H9 (cell line): ENCODE measurements at regions not wholly inside any gene's neighbourhood (a gene's known extent, or its start where the extent isn't known, plus 50 kb on each side); places are given as distances from the start of the nearest gene placed in this dataset.

Experiments
- DNase-seq: peaks from one replicate; pipeline ENCODE4 v3.0.0-alpha.2; 2017
- H2AFZ ChIP-seq: one replicate; pipeline ENCODE4 v1.6.1; 2013; ENCODE audit warnings: mild to moderate bottlenecking, low read length, control low read depth, moderate library complexity
- H2AK5ac ChIP-seq: 2 replicates; pipeline ENCODE4 v1.6.1; 2013; ENCODE audit warnings: low read length, control low read depth, mixed read lengths; ENCODE audit not compliant: insufficient read length
- H2BK120ac ChIP-seq: one replicate; pipeline ENCODE4 v1.6.1; 2013; ENCODE audit warnings: low read depth, mild to moderate bottlenecking, low read length, control low read depth, inconsistent platforms; ENCODE audit not compliant: poor library complexity, severe bottlenecking
- H2BK12ac ChIP-seq: 2 replicates; pipeline ENCODE4 v1.6.1; 2013; ENCODE audit warnings: low read length, control low read depth, mixed read lengths, low read depth; ENCODE audit not compliant: insufficient read length
- H2BK15ac ChIP-seq: 2 replicates; pipeline ENCODE4 v1.6.1; 2013; ENCODE audit warnings: low read depth, low read length, control low read depth
- H2BK20ac ChIP-seq: one replicate; pipeline ENCODE4 v1.6.1; 2013; ENCODE audit warnings: low read depth, mild to moderate bottlenecking, low read length, control low read depth, inconsistent platforms; ENCODE audit not compliant: poor library complexity, severe bottlenecking
- H2BK5ac ChIP-seq: 2 replicates; pipeline ENCODE4 v1.6.1; 2013; ENCODE audit warnings: low read length, control low read depth, mixed read lengths; ENCODE audit not compliant: insufficient read length
- H3K14ac ChIP-seq: 2 replicates; pipeline ENCODE4 v1.6.1; 2013; ENCODE audit warnings: low read length, control low read depth; ENCODE audit not compliant: insufficient read depth
- H3K18ac ChIP-seq: 2 replicates; pipeline ENCODE4 v1.6.1; 2013; ENCODE audit warnings: low read depth, mild to moderate bottlenecking, mixed read lengths, low read length, control low read depth; ENCODE audit not compliant: insufficient read length
- H3K23ac ChIP-seq: 2 replicates; pipeline ENCODE4 v1.6.1; 2013; ENCODE audit warnings: low read length, control low read depth, mixed read lengths, low read depth; ENCODE audit not compliant: insufficient read length
- H3K23me2 ChIP-seq: 2 replicates; pipeline ENCODE4 v1.6.1; 2013; ENCODE audit warnings: low read depth, mild to moderate bottlenecking, mixed read lengths, low read length, control low read depth; ENCODE audit not compliant: insufficient read length, poor library complexity, severe bottlenecking
- H3K27ac ChIP-seq: 2 replicates; pipeline ENCODE4 v1.5.1; 2013; ENCODE audit warnings: low read length, control low read depth, mixed read lengths, low read depth; ENCODE audit not compliant: insufficient read length
- H3K27me3 ChIP-seq: 2 replicates; pipeline ENCODE4 v1.6.1; 2013; ENCODE audit warnings: low read length, control low read depth, inconsistent platforms; ENCODE audit not compliant: insufficient read depth
- H3K4ac ChIP-seq: 2 replicates; pipeline ENCODE4 v1.6.1; 2013; ENCODE audit warnings: low read depth, mild to moderate bottlenecking, control low read depth, inconsistent platforms, low read length, moderate library complexity
- H3K4me1 ChIP-seq: 2 replicates; pipeline ENCODE4 v1.6.1; 2013; ENCODE audit warnings: low read length, control low read depth, inconsistent platforms; ENCODE audit not compliant: insufficient read depth
- H3K4me2 ChIP-seq: 2 replicates; pipeline ENCODE4 v1.6.1; 2013; ENCODE audit warnings: low read length, control low read depth, mixed read lengths; ENCODE audit not compliant: insufficient read length, insufficient read depth
- H3K56ac ChIP-seq: 2 replicates; pipeline ENCODE4 v1.6.1; 2013; ENCODE audit warnings: low read depth, mild to moderate bottlenecking, mixed read lengths, low read length, control low read depth; ENCODE audit not compliant: insufficient read length
- H3K79me1 ChIP-seq: 2 replicates; pipeline ENCODE4 v1.6.1; 2013; ENCODE audit warnings: low read depth, mild to moderate bottlenecking, moderate library complexity, low read length, control low read depth, inconsistent platforms; ENCODE audit not compliant: insufficient read depth, poor library complexity, severe bottlenecking
- H3K79me2 ChIP-seq: 2 replicates; pipeline ENCODE4 v1.6.1; 2013; ENCODE audit warnings: low read length, control low read depth, inconsistent platforms; ENCODE audit not compliant: insufficient read depth
- H3K9ac ChIP-seq: 2 replicates; pipeline ENCODE4 v1.6.1; 2013; ENCODE audit warnings: low read length, control low read depth, mixed read lengths; ENCODE audit not compliant: insufficient read length; ENCODE audit errors: extremely low read depth
- H3K9me3 ChIP-seq: one replicate; pipeline ENCODE4 v1.6.1; 2013; ENCODE audit warnings: low read depth, low read length, inconsistent platforms; ENCODE audit not compliant: control insufficient read depth
- H3T11ph ChIP-seq: one replicate; pipeline ENCODE4 v1.6.1; 2013; ENCODE audit warnings: mild to moderate bottlenecking, low read length, control low read depth, inconsistent platforms
- H4K20me1 ChIP-seq: one replicate; pipeline ENCODE4 v1.6.1; 2013; ENCODE audit not compliant: control insufficient read depth, insufficient read length, insufficient read depth
- H4K5ac ChIP-seq: 2 replicates; pipeline ENCODE4 v1.6.1; 2013; ENCODE audit warnings: low read depth, mild to moderate bottlenecking, mixed read lengths, low read length, control low read depth; ENCODE audit not compliant: insufficient read length
- H4K8ac ChIP-seq: replicated peaks from 2 replicates; pipeline ENCODE4 v1.6.1; 2013; ENCODE audit warnings: low read length, control low read depth, mixed read lengths, low read depth; ENCODE audit not compliant: insufficient read length
- H4K91ac ChIP-seq: 2 replicates; pipeline ENCODE4 v1.6.1; 2013; ENCODE audit warnings: low read depth, mild to moderate bottlenecking, moderate library complexity, mixed read lengths, low read length, control low read depth; ENCODE audit not compliant: insufficient read length
- H3K27ac Mint-ChIP-seq, 3 experiments: 2 replicates in 2 of 3; 3 replicates in 1 of 3; pipeline ENCODE4 v1.8.0; 2020 to 2021; ENCODE audit warnings: mixed read lengths in 3 of 3, mild to moderate bottlenecking in 1 of 3, moderate library complexity in 1 of 3
- H3K27me3 Mint-ChIP-seq: 2 replicates; pipeline ENCODE4 v1.8.0; 2021; ENCODE audit warnings: low read depth, mild to moderate bottlenecking, moderate library complexity, mixed read lengths
- H3K36me3 Mint-ChIP-seq, 3 experiments: 2 replicates in 2 of 3; 3 replicates in 1 of 3; pipeline ENCODE4 v1.8.0; 2020 to 2021; ENCODE audit warnings: low read depth in 3 of 3, mixed read lengths in 3 of 3; ENCODE audit not compliant: insufficient read depth in 1 of 3
- H3K4me1 Mint-ChIP-seq, 2 experiments: 2 replicates each; pipeline ENCODE4 v1.8.0; 2020; ENCODE audit warnings: mixed read lengths in 2 of 2
- H3K4me3 Mint-ChIP-seq, 2 experiments: 2 replicates in 1 of 2; 3 replicates in 1 of 2; pipeline ENCODE4 v1.8.0; 2020 to 2021; ENCODE audit warnings: mild to moderate bottlenecking in 2 of 2, mixed read lengths in 2 of 2, moderate library complexity in 1 of 2
- H3K9me3 Mint-ChIP-seq, 2 experiments: 2 replicates in 1 of 2; 3 replicates in 1 of 2; pipeline ENCODE4 v1.8.0; 2020; ENCODE audit warnings: mild to moderate bottlenecking in 2 of 2, mixed read lengths in 2 of 2, moderate library complexity in 1 of 2
- WGBS: extraction: QIAGEN DNeasy Blood & Tissue Kit; methylation state at CpG from one replicate; pipeline ENCODE4 v1.1.7; 2013; ENCODE audit warnings: missing lambda C conversion rate, low lambda C conversion rate, mixed read lengths; ENCODE audit not compliant: insufficient read length; ENCODE audit errors: extremely low coverage; 5-methylcytosine and 5-hydroxymethylcytosine counted together
- TF ChIP-seq, protein P1 (sequence below): fragments of 200-600 bp; sonication (generic); conservative IDR thresholded peaks from 3 replicates; pipeline ENCODE4 v1.8.0; 2021; ENCODE audit warnings: antibody characterized with exemption, mild to moderate bottlenecking

DNA sequence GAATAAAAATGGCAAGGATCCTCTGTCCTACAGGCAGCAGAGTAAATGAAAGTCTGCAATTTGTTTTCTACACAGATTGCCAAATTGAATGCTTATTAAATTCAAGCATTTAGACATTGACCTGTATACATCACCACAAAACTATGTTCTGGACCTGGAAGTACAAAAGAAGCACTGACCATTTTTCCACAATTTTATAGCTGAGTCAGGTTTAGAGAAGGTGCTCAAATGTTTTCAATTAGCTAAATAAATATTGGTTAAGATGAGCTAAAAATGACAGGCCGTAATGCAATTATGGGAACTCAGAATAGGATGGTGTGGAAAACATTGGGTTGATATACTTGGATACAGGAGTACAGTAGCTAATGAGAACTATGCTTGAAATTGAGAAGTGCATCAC is 490.7 kb upstream of the MEIS1 start:
- DNase-seq = no peak
- Histone ChIP-seq H3K4me1 (no peaks in the 10 kb centered on the region), H4K20me1 (no peaks in the 10 kb centered on the region), H3K79me2 (no peaks in the 10 kb centered on the region), H2BK12ac (no peak overlapping the region), H3K4me2 (no peak overlapping the region), H2BK120ac (no peak overlapping the region), H4K91ac (no peak overlapping the region), H3K9me3 (no peaks in the 10 kb centered on the region), H3K27ac (no peak overlapping the region), H2BK20ac (no peak overlapping the region), H3K4ac (no peak overlapping the region), H2AK5ac (no peak overlapping the region), H4K5ac (no peak overlapping the region), H3K23me2 (no peaks in the 10 kb centered on the region), H2AFZ (no peak overlapping the region), H3T11ph (no peak overlapping the region), H3K27me3 (no peaks in the 10 kb centered on the region), H2BK15ac (no peak overlapping the region), H3K79me1 (no peaks in the 10 kb centered on the region), H3K18ac (no peak overlapping the region), H3K14ac (no peak overlapping the region), H3K23ac (no peak overlapping the region), H2BK5ac (no peak overlapping the region), H3K9ac (no peak overlapping the region), H3K56ac (no peak overlapping the region), H4K8ac (no peak overlapping the region)
- H3K27ac Mint-ChIP-seq = no peak overlapping the region
- TF ChIP-seq, protein P1, sequence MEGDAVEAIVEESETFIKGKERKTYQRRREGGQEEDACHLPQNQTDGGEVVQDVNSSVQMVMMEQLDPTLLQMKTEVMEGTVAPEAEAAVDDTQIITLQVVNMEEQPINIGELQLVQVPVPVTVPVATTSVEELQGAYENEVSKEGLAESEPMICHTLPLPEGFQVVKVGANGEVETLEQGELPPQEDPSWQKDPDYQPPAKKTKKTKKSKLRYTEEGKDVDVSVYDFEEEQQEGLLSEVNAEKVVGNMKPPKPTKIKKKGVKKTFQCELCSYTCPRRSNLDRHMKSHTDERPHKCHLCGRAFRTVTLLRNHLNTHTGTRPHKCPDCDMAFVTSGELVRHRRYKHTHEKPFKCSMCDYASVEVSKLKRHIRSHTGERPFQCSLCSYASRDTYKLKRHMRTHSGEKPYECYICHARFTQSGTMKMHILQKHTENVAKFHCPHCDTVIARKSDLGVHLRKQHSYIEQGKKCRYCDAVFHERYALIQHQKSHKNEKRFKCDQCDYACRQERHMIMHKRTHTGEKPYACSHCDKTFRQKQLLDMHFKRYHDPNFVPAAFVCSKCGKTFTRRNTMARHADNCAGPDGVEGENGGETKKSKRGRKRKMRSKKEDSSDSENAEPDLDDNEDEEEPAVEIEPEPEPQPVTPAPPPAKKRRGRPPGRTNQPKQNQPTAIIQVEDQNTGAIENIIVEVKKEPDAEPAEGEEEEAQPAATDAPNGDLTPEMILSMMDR = no peak
- WGBS = no CpG with 5 or more reads among the region's 1 CpG
- no peaks in the 10 kb centered on the region for H3K9me3 Mint-ChIP-seq
- no peaks in the 10 kb centered on the region for H3K27me3 Mint-ChIP-seq
- H3K4me3 Mint-ChIP-seq = no peak overlapping the region
- no peaks in the 10 kb centered on the region for H3K4me1 Mint-ChIP-seq
- no peaks in the 10 kb centered on the region for H3K36me3 Mint-ChIP-seq
